Liver (tissue), 8 donors: ENCODE measurements at regions not wholly inside any gene's neighbourhood (a gene's known extent, or its start where the extent isn't known, plus 50 kb on each side); places are given as distances from the start of the nearest gene placed in this dataset.
A peak's percentile ranks its signal among the peaks of the same experiment; 100 is the strongest.

Experiments used
- DNase-seq: peaks from one replicate; pipeline ENCODE4 v3.0.0-alpha.2; 2017; ENCODE audit warnings: low spot score
- H3K27ac ChIP-seq, 2 donors: one replicate each; pipeline ENCODE4 v1.7.0; 2013; ENCODE audit warnings: inconsistent platforms in 2 of 2, low read length in 2 of 2, control low read depth in 1 of 2, low read depth in 1 of 2, mild to moderate bottlenecking in 1 of 2
- H3K27me3 ChIP-seq, 4 donors: one replicate each; pipeline versions ENCODE4 v1.6.1 to v1.7.0; 2013; ENCODE audit warnings: low read length in 3 of 4, inconsistent platforms in 1 of 4, mild to moderate bottlenecking in 1 of 4, moderate library complexity in 1 of 4; ENCODE audit not compliant: control insufficient read depth in 4 of 4, insufficient read depth in 4 of 4
- H3K36me3 ChIP-seq, 4 donors: one replicate each; pipeline versions ENCODE4 v1.6.1 to v1.7.0; 2013; ENCODE audit warnings: low read length in 3 of 4, mild to moderate bottlenecking in 3 of 4, low read depth in 1 of 4, moderate library complexity in 1 of 4; ENCODE audit not compliant: control insufficient read depth in 4 of 4, insufficient read depth in 3 of 4
- H3K4me1 ChIP-seq, 4 donors: one replicate each; pipeline versions ENCODE4 v1.6.1 to v1.7.0; 2013; ENCODE audit warnings: low read length in 3 of 4, mild to moderate bottlenecking in 3 of 4, moderate library complexity in 1 of 4; ENCODE audit not compliant: control insufficient read depth in 4 of 4, insufficient read depth in 4 of 4
- H3K4me3 ChIP-seq, 3 donors: one replicate each; pipeline versions ENCODE4 v1.6.1 to v1.7.0; 2013; ENCODE audit warnings: low read length in 3 of 3, control low read depth in 1 of 3, low read depth in 1 of 3, mild to moderate bottlenecking in 1 of 3
- H3K9ac ChIP-seq, 2 donors: one replicate each; pipeline ENCODE4 v1.7.0; 2013; ENCODE audit warnings: low read length in 2 of 2, mild to moderate bottlenecking in 2 of 2, moderate library complexity in 2 of 2, control low read depth in 1 of 2, low read depth in 1 of 2
- H3K9me3 ChIP-seq, 4 donors: one replicate each; pipeline versions ENCODE4 v1.6.1 to v1.7.0; 2013; ENCODE audit warnings: low read length in 3 of 4; ENCODE audit not compliant: control insufficient read depth in 4 of 4
- ATF3 ChIP-seq: IDR thresholded peaks from 2 replicates; pipeline ENCODE4 v1.6.1; 2016; ENCODE audit warnings: antibody characterized with exemption
- CTCF ChIP-seq: fragments of 150-350 bp; IDR thresholded peaks from 2 replicates; pipeline ENCODE4 v1.5.1; 2017; ENCODE audit warnings: improper control_type of control experiment, low read depth, low read length; ENCODE audit not compliant: missing input control
- EGR1 ChIP-seq, 2 donors: IDR thresholded peaks; 2 replicates each; pipeline ENCODE4 v1.6.1; 2016 to 2018; ENCODE audit warnings: antibody characterized with exemption in 2 of 2, low read depth in 2 of 2
- FOXA1 ChIP-seq: IDR thresholded peaks from 2 replicates; pipeline ENCODE4 v1.6.1; 2016; ENCODE audit warnings: antibody characterized with exemption
- FOXA2 ChIP-seq: IDR thresholded peaks from 2 replicates; pipeline ENCODE4 v1.6.1; 2016; ENCODE audit warnings: antibody characterized with exemption
- GABPA ChIP-seq, 2 donors: IDR thresholded peaks in 1 of 2; conservative IDR thresholded peaks in 1 of 2; 2 replicates each; pipeline ENCODE4 v1.6.1; 2016; ENCODE audit warnings: antibody characterized with exemption in 2 of 2, mild to moderate bottlenecking in 1 of 2, moderate library complexity in 1 of 2
- HNF4A ChIP-seq, 2 donors: conservative IDR thresholded peaks; 2 replicates each; pipeline ENCODE4 v1.6.1; 2016; ENCODE audit warnings: antibody characterized with exemption in 2 of 2, mild to moderate bottlenecking in 2 of 2
- HNF4G ChIP-seq: IDR thresholded peaks from 2 replicates; pipeline ENCODE4 v1.6.1; 2016; ENCODE audit warnings: antibody characterized with exemption
- JUND ChIP-seq, 2 donors: IDR thresholded peaks; 2 replicates each; pipeline ENCODE4 v1.6.1; 2016; ENCODE audit warnings: antibody characterized with exemption in 2 of 2
- MAX ChIP-seq: IDR thresholded peaks from 2 replicates; pipeline ENCODE4 v1.6.1; 2016; ENCODE audit warnings: antibody characterized with exemption
- NR2F2 ChIP-seq: IDR thresholded peaks from 2 replicates; pipeline ENCODE4 v1.6.1; 2016; ENCODE audit warnings: antibody characterized with exemption
- RAD21 ChIP-seq, 2 donors: IDR thresholded peaks; 2 replicates each; pipeline ENCODE4 v1.6.1; 2016; ENCODE audit warnings: antibody characterized with exemption in 2 of 2, mild to moderate bottlenecking in 2 of 2
- REST ChIP-seq: IDR thresholded peaks from 2 replicates; pipeline ENCODE4 v1.6.1; 2016; ENCODE audit warnings: antibody characterized with exemption, mild to moderate bottlenecking
- RXRA ChIP-seq, 2 donors: IDR thresholded peaks; 2 replicates each; pipeline ENCODE4 v1.6.1; 2017 to 2018; ENCODE audit warnings: antibody characterized with exemption in 2 of 2, mild to moderate bottlenecking in 1 of 2
- SP1 ChIP-seq: IDR thresholded peaks from 2 replicates; pipeline ENCODE4 v1.6.1; 2018; ENCODE audit warnings: antibody characterized with exemption, mild to moderate bottlenecking
- YY1 ChIP-seq: IDR thresholded peaks from 2 replicates; pipeline ENCODE4 v1.6.1; 2016; ENCODE audit warnings: antibody characterized with exemption, mild to moderate bottlenecking
- ZBTB33 ChIP-seq: IDR thresholded peaks from 2 replicates; pipeline ENCODE4 v1.6.1; 2016; ENCODE audit warnings: antibody characterized with exemption
- WGBS: extraction: QIAGEN DNeasy Blood & Tissue Kit; methylation state at CpG from one replicate; pipeline ENCODE4 v1.1.7; 2013; 5-methylcytosine and 5-hydroxymethylcytosine counted together
- donor health status: healthy.
- donor health status: healthy.
- donor health status: healthy.
- donor health status: healthy.
- donor health status: healthy.

- no peaks in the 10 kb centered on the region for H3K27me3 ChIP-seq
- no peaks in the 10 kb centered on the region for H3K36me3 ChIP-seq
- no peak for DNase-seq
- peaks cover 0 to 4% (median 1%) of the 10 kb centered on the region in 4 donors for H3K4me1 ChIP-seq
- H3K4me3 ChIP-seq: no peak overlapping the region
- TF ChIP-seq EGR1 (IDR thresholded peaks at IDR 0.05; ENCODE audit: low read depth in 2 of 2): no peak
- no peak for TF ChIP-seq SP1
- no peak for TF ChIP-seq FOXA2
- no peak for TF ChIP-seq HNF4G
- TF ChIP-seq NR2F2: no peak
- no peak for TF ChIP-seq RXRA (IDR thresholded peaks at IDR 0.05)
- TF ChIP-seq CTCF: no peak
- no peak for TF ChIP-seq ZBTB33
- TF ChIP-seq ATF3: no peak
- no peak for TF ChIP-seq REST
- TF ChIP-seq FOXA1: no peak
- no peak for TF ChIP-seq MAX
- no peak overlapping the region for H3K9ac ChIP-seq
- no peak overlapping the region for H3K27ac ChIP-seq
- WGBS: 86% methylated on average over 7 of the region's 7 CpGs
- peaks cover 0 to 6% (median 0%) of the 10 kb centered on the region in 4 donors for H3K9me3 ChIP-seq
Measured at GRCh38 chr6:18676548-18676947, 289.4 kb downstream of the RNF144B start.

GRCh38 chr6:18680842-18681241, 293.7 kb downstream of the RNF144B start:
- DNase-seq: no peak
- Histone ChIP-seq H3K4me3 (no peak overlapping the region), H3K36me3 (no peaks in the 10 kb centered on the region)
- TF ChIP-seq JUND (IDR thresholded peaks at IDR 0.05) (no peak), ZBTB33 (no peak), SP1 (peak; percentile 23), HNF4A (conservative IDR thresholded peaks at IDR 0.05) (peak; percentile 89), ATF3 (no peak), REST (no peak), FOXA2 (no peak), RAD21 (IDR thresholded peaks at IDR 0.05) (peak; percentile 57 to 64), YY1 (no peak), EGR1 (IDR thresholded peaks at IDR 0.05; ENCODE audit: low read depth in 2 of 2) (no peak), NR2F2 (no peak), GABPA (IDR thresholded peaks at IDR 0.05 in 1 of 2, conservative IDR thresholded peaks at IDR 0.05 in 1 of 2) (no peak), HNF4G (peak; percentile 68)

More at GRCh38 chr6:18680842-18681241, 293.7 kb downstream of the RNF144B start:
- Histone ChIP-seq H3K9ac (no peak overlapping the region), H3K9me3 (peaks cover 0 to 6% (median 0%) of the 10 kb centered on the region in 4 donors), H3K4me1 (peaks cover 0 to 8% (median 2%) of the 10 kb centered on the region in 4 donors), H3K27ac (no peak overlapping the region), H3K27me3 (no peaks in the 10 kb centered on the region)
